SU-DHL-6 (cell line): ENCODE measurements at regions not wholly inside any gene's neighbourhood (a gene's known extent, or its start where the extent isn't known, plus 50 kb on each side); places are given as distances from the start of the nearest gene placed in this dataset.

Experiments used
- H2AFZ ChIP-seq: fragments of 200-600 bp; sonication (generic); 2 replicates; pipeline ENCODE4 v1.6.1; 2014; ENCODE audit warnings: low read depth, mild to moderate bottlenecking, moderate library complexity, mixed read lengths, antibody characterized with exemption, low read length; ENCODE audit not compliant: severe bottlenecking
- H3F3A ChIP-seq: fragments of 200-600 bp; shearing (Covaris generic); 2 replicates; pipeline ENCODE4 v1.6.0; 2016; ENCODE audit warnings: antibody characterized with exemption, mild to moderate bottlenecking; ENCODE audit not compliant: insufficient read depth
- H3K27ac ChIP-seq: fragments of 200-600 bp; sonication (generic); 2 replicates; pipeline ENCODE4 v1.5.1; 2016; ENCODE audit warnings: low read depth, mild to moderate bottlenecking, low read length, moderate library complexity, mixed read lengths
- H3K27me3 ChIP-seq: fragments of 200-600 bp; sonication (generic), shearing (Covaris generic); 2 replicates; pipeline ENCODE4 v1.6.0; 2014; ENCODE audit warnings: mild to moderate bottlenecking, low read length
- H3K36me3 ChIP-seq: fragments of 200-600 bp; sonication (generic); 2 replicates; pipeline ENCODE4 v1.6.1; 2014; ENCODE audit warnings: mild to moderate bottlenecking, low read length, mixed read lengths
- H3K4me2 ChIP-seq: fragments of 300-600, 200-600 bp; shearing (Covaris generic), sonication (generic); 2 replicates; pipeline ENCODE4 v1.6.0; 2014; ENCODE audit warnings: low read length, low read depth, mild to moderate bottlenecking; ENCODE audit not compliant: poor library complexity, severe bottlenecking
- H3K4me3 ChIP-seq: fragments of 200-600 bp; sonication (generic); 2 replicates; pipeline ENCODE4 v1.5.1; 2014; ENCODE audit warnings: antibody characterized with exemption, low read length, mild to moderate bottlenecking, mixed read lengths; ENCODE audit not compliant: insufficient read depth, poor library complexity, severe bottlenecking
- H3K79me2 ChIP-seq: fragments of 200-600 bp; sonication (generic); 2 replicates; pipeline ENCODE4 v1.6.1; 2014; ENCODE audit warnings: mild to moderate bottlenecking, low read length, moderate library complexity; ENCODE audit not compliant: insufficient read depth
- H3K9ac ChIP-seq: fragments of 200-600 bp; sonication (generic); 2 replicates; pipeline ENCODE4 v1.7.0; 2014; ENCODE audit warnings: mild to moderate bottlenecking, low read length
- H3K9me2 ChIP-seq: fragments of 200-600 bp; sonication (generic); replicated peaks from 2 replicates; pipeline ENCODE4 v1.6.1; 2014; ENCODE audit warnings: low read length; ENCODE audit not compliant: insufficient read depth
- H3K9me3 ChIP-seq: fragments of 200-600 bp; sonication (generic); 2 replicates; pipeline ENCODE4 v1.6.1; 2014; ENCODE audit warnings: low read length, mixed read lengths; ENCODE audit not compliant: insufficient read depth
- H4K20me1 ChIP-seq: fragments of 200-600 bp; sonication (generic); 2 replicates; pipeline ENCODE4 v1.6.1; 2014; ENCODE audit warnings: low read depth, mild to moderate bottlenecking, antibody characterized with exemption, low read length, moderate library complexity, mixed read lengths
- EZH2phosphoT487 ChIP-seq: fragments of 200-600 bp; sonication (generic), shearing (Covaris generic); conservative IDR thresholded peaks from 2 replicates; pipeline ENCODE4 v1.6.1; 2018; ENCODE audit warnings: mild to moderate bottlenecking, antibody characterized with exemption, low read length, moderate library complexity, mixed read lengths
- TF ChIP-seq, protein P1 (sequence below): fragments of 200-600 bp; sonication (generic); IDR thresholded peaks from one replicate; pipeline ENCODE4 v1.5.1; 2017; ENCODE audit warnings: antibody characterized with exemption, mild to moderate bottlenecking, low read length, moderate library complexity; ENCODE audit not compliant: insufficient read depth, poor library complexity, severe bottlenecking

DNA sequence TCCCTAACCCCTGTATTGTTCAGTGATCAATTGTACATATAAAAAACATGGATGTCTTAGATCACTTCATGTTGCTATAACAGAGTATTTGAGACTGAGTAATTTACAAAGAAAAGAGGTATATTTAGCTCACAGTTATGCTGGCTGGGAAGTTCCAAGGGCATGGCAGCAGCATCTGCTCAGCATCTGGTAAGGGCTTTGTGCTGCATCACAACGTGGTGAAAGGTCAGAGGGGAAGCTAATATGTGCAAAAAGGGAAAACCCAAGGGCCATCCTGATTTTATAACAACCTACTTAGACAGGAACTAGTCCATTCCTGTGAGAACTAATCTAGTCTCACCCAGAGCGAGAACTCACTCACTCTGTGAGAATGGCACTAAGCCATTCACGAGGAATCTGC, 128.2 kb upstream of the OTUD4 start:
- Histone ChIP-seq H3K9me3 (no peaks in the 10 kb centered on the region), H3K4me3 (no peak overlapping the region), H3F3A (no peaks in the 10 kb centered on the region), H3K79me2 (no peaks in the 10 kb centered on the region), H4K20me1 (no peaks in the 10 kb centered on the region), H2AFZ (no peak overlapping the region), H3K36me3 (no peaks in the 10 kb centered on the region), H3K9ac (no peak overlapping the region), H3K9me2 (no peaks in the 10 kb centered on the region), H3K27ac (no peak overlapping the region), H3K4me2 (no peak overlapping the region), H3K27me3 (no peaks in the 10 kb centered on the region)
- no peak for TF ChIP-seq EZH2phosphoT487
- TF ChIP-seq, protein P1, sequence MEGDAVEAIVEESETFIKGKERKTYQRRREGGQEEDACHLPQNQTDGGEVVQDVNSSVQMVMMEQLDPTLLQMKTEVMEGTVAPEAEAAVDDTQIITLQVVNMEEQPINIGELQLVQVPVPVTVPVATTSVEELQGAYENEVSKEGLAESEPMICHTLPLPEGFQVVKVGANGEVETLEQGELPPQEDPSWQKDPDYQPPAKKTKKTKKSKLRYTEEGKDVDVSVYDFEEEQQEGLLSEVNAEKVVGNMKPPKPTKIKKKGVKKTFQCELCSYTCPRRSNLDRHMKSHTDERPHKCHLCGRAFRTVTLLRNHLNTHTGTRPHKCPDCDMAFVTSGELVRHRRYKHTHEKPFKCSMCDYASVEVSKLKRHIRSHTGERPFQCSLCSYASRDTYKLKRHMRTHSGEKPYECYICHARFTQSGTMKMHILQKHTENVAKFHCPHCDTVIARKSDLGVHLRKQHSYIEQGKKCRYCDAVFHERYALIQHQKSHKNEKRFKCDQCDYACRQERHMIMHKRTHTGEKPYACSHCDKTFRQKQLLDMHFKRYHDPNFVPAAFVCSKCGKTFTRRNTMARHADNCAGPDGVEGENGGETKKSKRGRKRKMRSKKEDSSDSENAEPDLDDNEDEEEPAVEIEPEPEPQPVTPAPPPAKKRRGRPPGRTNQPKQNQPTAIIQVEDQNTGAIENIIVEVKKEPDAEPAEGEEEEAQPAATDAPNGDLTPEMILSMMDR = no peak

DNA sequence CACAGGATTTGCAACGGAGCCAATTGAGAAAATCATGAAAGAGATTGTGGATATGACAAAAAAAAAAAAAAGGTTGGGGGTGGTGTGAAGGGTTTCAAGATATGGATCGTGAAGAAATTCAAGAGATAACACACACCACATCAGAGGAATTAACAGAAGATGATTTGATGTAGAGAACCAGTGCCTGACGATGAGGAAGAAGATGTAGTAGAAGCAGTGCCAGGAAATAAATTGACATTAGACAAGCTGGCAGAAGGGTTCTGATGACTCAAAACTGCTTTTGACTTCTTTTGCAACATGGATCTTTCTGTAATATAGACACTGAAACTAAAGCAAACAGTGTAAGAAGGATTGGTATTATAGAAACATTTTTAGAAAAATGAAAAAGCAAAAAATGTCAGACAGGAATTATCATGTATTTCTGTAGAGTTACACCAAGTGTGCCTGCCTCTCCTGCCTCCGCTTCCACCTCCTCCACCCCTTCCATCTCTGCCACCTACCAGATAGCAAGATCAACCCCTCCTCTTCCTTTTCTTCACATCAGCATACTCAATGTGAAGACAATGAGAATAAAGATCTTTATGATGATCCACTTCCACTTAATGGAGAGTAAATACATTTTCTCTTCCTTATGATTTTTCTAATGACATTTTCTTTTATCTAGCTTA, 127.5 kb upstream of the OTUD4 start:
- no peak for TF ChIP-seq EZH2phosphoT487
- TF ChIP-seq, protein P1 = no peak
- H3K27ac ChIP-seq = no peak overlapping the region
- H2AFZ ChIP-seq = no peak overlapping the region
- H3K4me3 ChIP-seq = no peak overlapping the region
- no peaks in the 10 kb centered on the region for H3K9me2 ChIP-seq
- no peaks in the 10 kb centered on the region for H3K79me2 ChIP-seq
- H3K9ac ChIP-seq = no peak overlapping the region
- H3F3A ChIP-seq = no peaks in the 10 kb centered on the region
- no peaks in the 10 kb centered on the region for H3K9me3 ChIP-seq
- H3K36me3 ChIP-seq = no peaks in the 10 kb centered on the region
- H3K4me2 ChIP-seq = no peak overlapping the region
- no peaks in the 10 kb centered on the region for H4K20me1 ChIP-seq
- no peaks in the 10 kb centered on the region for H3K27me3 ChIP-seq

DNA sequence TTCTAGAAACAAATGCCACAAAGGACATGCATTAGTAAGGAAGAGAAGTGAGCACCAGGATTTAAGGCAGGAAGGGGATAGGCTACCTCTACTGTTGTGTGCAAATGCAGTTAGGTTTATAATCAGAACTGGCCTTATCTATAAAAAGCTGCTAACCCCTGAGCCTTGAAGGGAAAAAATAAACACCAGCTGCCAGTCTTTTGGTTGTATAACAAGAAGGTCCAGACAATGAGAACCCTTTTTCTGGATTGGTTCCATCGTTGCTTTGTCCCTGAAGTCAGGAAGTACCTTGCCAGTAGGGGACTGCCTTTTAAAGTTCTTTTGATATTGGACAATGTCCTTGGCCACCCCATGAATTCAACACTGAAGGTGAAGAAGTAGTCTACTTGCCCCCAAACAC, 126.7 kb upstream of the OTUD4 start:
- Histone ChIP-seq H3K9ac (no peak overlapping the region), H3K36me3 (no peaks in the 10 kb centered on the region), H3K9me3 (no peaks in the 10 kb centered on the region), H3K9me2 (no peaks in the 10 kb centered on the region), H3F3A (no peaks in the 10 kb centered on the region), H2AFZ (no peak overlapping the region), H3K4me2 (no peak overlapping the region), H3K79me2 (no peaks in the 10 kb centered on the region), H3K27me3 (no peaks in the 10 kb centered on the region), H3K4me3 (no peak overlapping the region), H4K20me1 (no peaks in the 10 kb centered on the region), H3K27ac (no peak overlapping the region)
- TF ChIP-seq, protein P1 = no peak
- TF ChIP-seq EZH2phosphoT487 = no peak
